Adrenal gland (tissue), 9 donors: ENCODE measurements at regions not wholly inside any gene's neighbourhood (a gene's known extent, or its start where the extent isn't known, plus 50 kb on each side); places are given as distances from the start of the nearest gene placed in this dataset.

Experiments used
- DNase-seq, 7 donors: peaks; one replicate each; pipeline ENCODE4 v3.0.0-alpha.2; 2019 to 2020
- H3K27ac ChIP-seq, 5 donors: fragments of 200-600 bp; sonication (generic) in 4 of 5; 1 replicate in 3 of 5; 2 replicates in 2 of 5; pipeline versions ENCODE4 v1.5.1 to v1.8.0; 2016 to 2020; ENCODE audit warnings: mild to moderate bottlenecking in 1 of 5
- H3K27me3 ChIP-seq: fragments of 200-600 bp; 2 replicates; pipeline ENCODE4 v1.8.0; 2021
- H3K36me3 ChIP-seq, 2 donors: fragments of 200-600 bp; replicated peaks in 1 of 2; 1 replicate in 1 of 2; 2 replicates in 1 of 2; pipeline versions ENCODE4 v1.5.1 to v1.8.0; 2018 to 2022
- H3K4me1 ChIP-seq, 2 donors: fragments of 200-600 bp; replicated peaks in 1 of 2; 1 replicate in 1 of 2; 2 replicates in 1 of 2; pipeline versions ENCODE4 v1.5.1 to v1.8.0; 2018 to 2021
- H3K4me3 ChIP-seq, 4 donors: fragments of 200-600 bp; sonication (generic) in 3 of 4; one replicate each; pipeline ENCODE4 v1.5.1; 2016 to 2018
- H3K9me3 ChIP-seq, 3 donors: fragments of 200-600 bp; sonication (generic) in 1 of 3; replicated peaks in 1 of 3; 1 replicate in 2 of 3; 2 replicates in 1 of 3; pipeline versions ENCODE4 v1.5.1 to v1.8.0; 2016 to 2021
- CTCF ChIP-seq, 6 experiments: fragments of 450-650 bp in 4 of 6; fragments of 200-600 bp in 2 of 6; sonication (generic) in 1 of 6; IDR thresholded peaks; 1 replicate in 5 of 6; 2 replicates in 1 of 6; pipeline versions ENCODE4 v1.5.1 to v1.8.0; 2016 to 2021; ENCODE audit warnings: antibody characterized with exemption in 6 of 6, mild to moderate bottlenecking in 2 of 6, moderate library complexity in 1 of 6
- POLR2A ChIP-seq, 2 donors: fragments of 450-650 bp; IDR thresholded peaks; one replicate each; pipeline ENCODE4 v1.6.1; 2017; ENCODE audit warnings: antibody characterized with exemption in 2 of 2, mild to moderate bottlenecking in 2 of 2, moderate library complexity in 1 of 2
- WGBS, 4 donors: extraction: QIAGEN DNeasy Blood & Tissue Kit in 2 of 4; methylation state at CpG; one replicate each; pipeline versions ENCODE4 v1.1.5 to v1.1.7; 2013 to 2017; 5-methylcytosine and 5-hydroxymethylcytosine counted together
- intact Hi-C, 2 donors: fragments of 100-400 bp; cut with DNase I; formaldehyde crosslinking; loops; one replicate each; pipeline versions ENCODE4 v1.14.1 to v1.15.0; 2022 to 2023
- donor health status: healthy with polysubstance abuse.
- donor health status: Bipolar disorder and iron deficiency.
- donor health status: DM: yes; HTN: yes; CAD: no.
- donor health status: DM: no; HTN: no; CAD: no.
- donor health status: DM: no; HTN: no; CAD: no.

GRCh38 chr20:21614980-21615379 is 90.5 kb upstream of the PAX1 start:
- no peak for DNase-seq
- Histone ChIP-seq H3K4me3 (no peak overlapping the region), H3K27ac (no peak overlapping the region), H3K27me3 (peaks cover 5% of the 10 kb centered on the region), H3K36me3 (no peaks in the 10 kb centered on the region), H3K9me3 (no peaks in the 10 kb centered on the region), H3K4me1 (peaks cover 0 to 4% of the 10 kb centered on the region in 2 donors)
- WGBS, 4 donors = 57 to 60% (median 58%) methylated on average over 6 of the region's 6 CpGs
- intact Hi-C loops = loop anchor here (5.0 to 10.0 kb wide), 2 partner anchors 88 to 90 kb away; no protein-coding TSS in a partner anchor
- TF ChIP-seq CTCF (IDR thresholded peaks at IDR 0.05) (no peak), POLR2A (IDR thresholded peaks at IDR 0.05) (no peak)

- Histone ChIP-seq H3K27me3 (no peaks in the 10 kb centered on the region), H3K27ac (peak overlapping the region in 1 of 5 donors; percentile 28), H3K4me3 (no peak overlapping the region), H3K4me1 (peaks cover 5 to 10% of the 10 kb centered on the region in 2 donors), H3K9me3 (no peaks in the 10 kb centered on the region), H3K36me3 (no peaks in the 10 kb centered on the region)
- no peak for TF ChIP-seq CTCF (IDR thresholded peaks at IDR 0.05)
- TF ChIP-seq POLR2A (IDR thresholded peaks at IDR 0.05) = no peak
- WGBS, 4 donors = 15 to 20% (median 17%) methylated on average over 6 of the region's 6 CpGs
- intact Hi-C loops = loop anchor here in 1 of 2 donors (10.0 kb wide), 1 partner anchor 89 kb away; no protein-coding TSS in a partner anchor
- peak; percentile 70 to 84 (median 77) for DNase-seq
These were observed 92.0 kb upstream of the PAX1 start for GRCh38 chr20:21613512-21613911.

- DNase-seq = no peak
- Histone ChIP-seq H3K4me1 (peaks cover 5 to 13% of the 10 kb centered on the region in 2 donors), H3K4me3 (no peak overlapping the region), H3K27me3 (no peaks in the 10 kb centered on the region), H3K9me3 (no peaks in the 10 kb centered on the region), H3K27ac (no peak overlapping the region), H3K36me3 (no peaks in the 10 kb centered on the region)
- TF ChIP-seq CTCF (IDR thresholded peaks at IDR 0.05) = no peak
- no peak for TF ChIP-seq POLR2A (IDR thresholded peaks at IDR 0.05)
- intact Hi-C loops = loop anchor here in 1 of 2 donors (10.0 kb wide), 1 partner anchor 85 kb away; no protein-coding TSS in a partner anchor
- WGBS, 4 donors = 82 to 100% (median 83%) methylated on average over 1 of the region's 1 CpG; no CpG with 5 or more reads in 1 of the 4 donors
These were observed 95.5 kb upstream of the PAX1 start for GRCh38 chr20:21609981-21610380.

- Histone ChIP-seq H3K27ac (peak overlapping the region in 4 of 5 donors; percentile 20 to 81 (median 56)), H3K9me3 (no peaks in the 10 kb centered on the region), H3K4me1 (peaks cover 5 to 13% of the 10 kb centered on the region in 2 donors), H3K4me3 (no peak overlapping the region), H3K36me3 (no peaks in the 10 kb centered on the region), H3K27me3 (no peaks in the 10 kb centered on the region)
- no peak for TF ChIP-seq CTCF (IDR thresholded peaks at IDR 0.05)
- peak in 1 of 2 donors; percentile 24 for TF ChIP-seq POLR2A (IDR thresholded peaks at IDR 0.05)
- 49 to 57% (median 54%) methylated on average over 3 of the region's 3 CpGs for WGBS, 4 donors
- intact Hi-C loops = no loop called here
- DNase-seq = peak; percentile 78 to 94 (median 91)
These were observed 95.4 kb upstream of the NKX2-2 start for GRCh38 chr20:21609221-21609620.
